Activated CD4-positive, CD25-positive, alpha-beta regulatory T cell treated with anti-CD3 and anti-CD28 coated beads, Interleukin-2, amount 50 U/mL, for 16 hours (primary cell): ENCODE measurements at regions not wholly inside any gene's neighbourhood (a gene's known extent, or its start where the extent isn't known, plus 50 kb on each side); places are given as distances from the start of the nearest gene placed in this dataset.
"Not testable (repeated sequence)": the region's sequence is repeated elsewhere in the genome, so short reads cannot be mapped to it uniquely, and the experiment has no call there.

Source experiments
- DNase-seq: peaks from one replicate; pipeline ENCODE4 v3.0.0-alpha.2; 2020; ENCODE audit warnings: low read depth, low spot score

DNA sequence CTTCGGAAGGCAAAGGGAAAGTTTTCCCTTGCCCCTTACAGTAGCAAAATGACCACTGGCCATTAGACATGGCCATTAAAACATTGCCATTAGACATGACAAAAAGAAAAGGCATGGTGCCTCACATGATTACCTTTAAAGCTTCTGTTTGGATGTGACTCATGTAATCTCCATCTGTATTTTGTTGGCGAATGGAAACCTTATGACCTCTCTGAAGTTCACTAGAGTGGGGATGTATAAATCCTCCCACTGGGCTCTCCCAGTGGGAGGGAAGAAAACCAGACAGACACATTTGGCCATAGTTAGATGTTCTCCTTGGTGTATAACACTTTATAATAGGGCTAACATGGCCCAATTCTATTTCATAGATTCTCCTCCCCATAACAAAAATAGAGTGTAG lies 152.6 kb downstream of the MAGEB17 start:
- DNase-seq, result no peak

DNA sequence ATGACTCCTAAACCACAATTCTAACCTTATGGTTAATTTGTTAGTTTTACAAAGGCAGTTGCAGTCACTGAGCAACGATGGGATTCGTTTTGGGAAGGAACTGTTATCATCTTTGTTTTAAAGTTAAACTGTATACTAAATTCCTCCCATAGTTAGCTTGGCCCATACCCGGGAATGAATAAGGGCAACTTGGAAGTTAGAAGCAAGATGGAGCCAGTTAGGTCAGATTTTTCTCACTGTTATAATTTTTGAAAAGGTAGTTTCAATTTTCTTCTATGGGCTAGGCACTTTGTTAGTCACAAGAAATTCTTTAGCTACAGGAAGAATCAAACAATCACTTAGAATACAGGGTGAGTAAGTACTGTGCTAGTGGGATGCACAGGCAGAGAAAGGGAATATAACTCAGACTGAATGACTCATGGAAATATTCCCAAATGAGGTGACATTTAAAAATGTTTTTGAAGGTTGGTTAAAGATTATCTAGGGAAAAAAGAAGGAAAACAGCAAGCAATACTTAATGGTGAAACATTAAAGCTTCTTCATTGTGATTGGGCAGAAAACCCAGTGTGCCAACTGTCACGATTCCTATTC lies 153.6 kb downstream of the MAGEB17 start:
- no peak for DNase-seq

DNA sequence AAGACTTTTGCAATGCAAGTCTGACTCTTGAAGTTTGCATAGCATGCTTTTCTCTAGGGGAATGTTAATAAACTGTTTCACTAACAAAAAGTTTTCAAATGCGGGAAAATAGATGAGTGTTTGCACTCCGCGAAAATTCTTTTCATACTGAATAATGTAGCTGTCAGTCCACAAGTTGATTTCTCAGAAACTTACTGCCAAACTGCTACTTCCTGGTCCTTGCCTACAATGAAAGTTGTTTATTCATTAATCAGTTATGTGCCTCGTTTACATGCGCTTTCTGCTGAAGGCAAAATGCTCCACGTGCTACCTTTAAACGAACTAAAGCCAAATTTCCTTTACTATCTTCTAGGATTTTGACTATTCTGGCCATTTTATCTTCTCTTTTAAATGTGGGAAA lies 166.2 kb downstream of the MAGEB17 start:
- no peak for DNase-seq

DNA sequence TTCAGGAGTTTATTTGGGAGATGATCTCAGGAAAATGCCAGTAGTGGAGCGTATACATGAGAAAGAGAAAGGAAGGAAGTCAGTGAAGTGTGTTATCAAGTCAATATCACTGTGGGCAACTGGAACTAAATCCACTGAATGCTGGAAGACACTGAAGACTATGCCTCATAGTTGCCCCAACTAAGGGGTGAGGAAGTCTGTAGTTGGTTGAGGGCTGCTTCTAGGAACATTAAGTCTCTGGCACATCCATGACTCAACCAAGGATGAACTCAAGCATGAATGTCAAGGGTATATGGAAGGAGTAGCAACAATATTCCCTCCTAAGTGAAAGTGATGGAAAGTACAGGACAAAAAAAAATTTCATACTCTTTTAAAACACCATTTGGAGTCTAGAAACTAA lies 167.9 kb downstream of the MAGEB17 start:
- no peak for DNase-seq

DNA sequence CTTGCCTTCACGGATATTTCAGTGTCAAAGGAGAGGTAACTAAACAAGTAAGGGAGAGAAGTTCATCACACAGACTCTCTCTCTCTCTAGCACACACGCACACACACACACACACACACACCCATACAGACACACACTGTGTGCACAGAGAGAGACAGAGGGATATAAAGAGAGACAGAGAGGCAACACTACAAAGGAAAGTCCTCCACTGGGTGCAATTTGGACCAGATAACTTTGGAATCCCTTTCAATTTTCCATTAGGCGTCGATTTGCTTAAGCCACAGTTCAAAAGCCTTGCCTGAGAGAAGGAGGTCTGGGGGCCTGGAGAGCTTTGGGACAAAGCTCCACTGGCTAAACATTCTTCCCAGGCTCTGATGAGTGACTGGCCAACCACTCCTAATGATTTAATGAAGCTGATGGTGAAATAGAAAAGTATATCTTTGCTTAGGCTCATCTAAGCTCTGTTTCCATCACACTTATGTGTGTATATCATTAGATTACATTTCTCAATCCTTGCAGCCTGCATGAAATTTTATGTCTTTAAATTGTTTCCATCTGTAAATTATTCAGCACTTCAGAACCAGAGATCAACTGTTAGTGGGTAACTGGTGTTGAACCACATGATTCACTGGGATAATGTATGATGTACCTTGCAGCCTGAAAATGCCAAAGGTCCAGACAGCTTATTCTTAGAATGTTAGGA lies 180.8 kb downstream of the MAGEB17 start:
- DNase-seq, result no peak

DNA sequence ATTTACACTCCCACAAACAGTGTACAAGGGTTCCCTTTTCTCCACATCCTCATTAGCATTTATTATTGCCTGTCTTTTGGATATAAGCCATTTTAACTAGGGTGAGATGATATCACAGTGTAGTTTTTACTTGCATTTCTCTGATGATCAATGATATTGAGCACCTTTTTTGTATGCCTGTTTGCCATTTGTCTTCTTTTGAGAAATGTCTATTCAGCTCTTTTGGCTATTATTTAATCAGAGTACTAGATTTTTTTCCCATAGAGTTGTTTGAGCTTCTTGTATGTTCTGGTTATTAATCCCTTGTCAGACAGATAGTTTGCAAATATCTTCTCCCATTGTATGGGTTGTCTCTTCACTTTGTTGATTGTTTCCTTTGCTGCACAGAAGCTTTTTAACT lies 190.6 kb downstream of the MAGEB17 start:
- no peak for DNase-seq

DNA sequence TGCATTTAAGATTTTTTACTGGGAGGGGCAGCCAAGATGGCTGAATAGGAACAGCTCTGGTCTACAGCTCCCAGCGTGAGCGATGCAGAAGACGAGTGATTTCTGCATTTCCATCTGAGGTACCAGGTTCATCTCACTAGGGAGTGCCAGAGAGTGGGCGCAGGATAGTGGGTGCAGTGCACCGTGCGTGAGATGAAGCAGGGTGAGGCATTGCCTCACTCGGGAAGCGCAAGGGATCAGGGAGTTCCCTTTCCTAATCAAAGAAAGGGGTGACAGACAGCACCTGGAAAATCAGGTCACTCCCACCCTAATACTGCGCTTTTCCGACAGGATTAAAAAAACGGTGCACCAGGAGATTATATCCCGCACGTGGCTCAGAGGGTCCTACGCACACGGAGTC lies 192.8 kb downstream of the MAGEB17 start:
- DNase-seq, result not testable (repeated sequence)

DNA sequence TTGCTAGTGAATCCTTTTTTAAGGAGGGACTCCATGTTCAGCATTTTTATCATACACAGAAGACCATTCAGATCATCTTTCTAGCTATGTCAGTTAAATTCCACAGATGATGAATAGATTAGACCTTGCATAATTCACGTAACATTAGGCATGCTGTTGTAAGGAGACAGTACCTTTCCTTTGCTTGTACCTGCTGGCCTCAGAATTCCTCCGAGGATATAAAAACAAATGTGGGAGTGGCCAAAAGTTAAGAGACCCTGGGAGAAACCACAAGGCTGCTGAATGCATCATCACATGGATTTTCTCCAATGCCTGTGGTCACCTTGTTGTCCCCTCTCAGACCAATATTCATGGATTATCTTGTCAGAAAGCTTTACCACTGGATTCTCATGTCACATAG lies 201.4 kb downstream of the MAGEB17 start:
- no peak for DNase-seq

DNA sequence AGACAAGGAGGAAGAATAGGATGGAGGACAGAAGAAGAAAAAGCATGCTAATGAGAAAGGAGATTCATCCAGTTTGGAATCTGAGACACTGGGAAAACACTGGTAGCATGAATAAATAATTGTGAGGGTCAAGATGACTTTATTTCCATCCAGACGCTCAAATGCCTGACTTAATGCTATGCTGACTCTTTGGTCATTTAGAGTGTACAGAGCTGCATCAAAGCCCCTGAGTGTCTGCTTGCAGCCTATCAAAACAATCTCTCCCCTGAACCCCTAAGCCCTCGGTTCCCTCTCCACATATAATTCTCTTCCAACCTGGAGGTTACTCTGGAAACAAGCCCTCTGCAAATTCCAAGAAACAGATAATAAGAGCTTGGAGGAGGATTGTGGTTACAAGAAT lies 208.8 kb downstream of the MAGEB17 start:
- no peak for DNase-seq

DNA sequence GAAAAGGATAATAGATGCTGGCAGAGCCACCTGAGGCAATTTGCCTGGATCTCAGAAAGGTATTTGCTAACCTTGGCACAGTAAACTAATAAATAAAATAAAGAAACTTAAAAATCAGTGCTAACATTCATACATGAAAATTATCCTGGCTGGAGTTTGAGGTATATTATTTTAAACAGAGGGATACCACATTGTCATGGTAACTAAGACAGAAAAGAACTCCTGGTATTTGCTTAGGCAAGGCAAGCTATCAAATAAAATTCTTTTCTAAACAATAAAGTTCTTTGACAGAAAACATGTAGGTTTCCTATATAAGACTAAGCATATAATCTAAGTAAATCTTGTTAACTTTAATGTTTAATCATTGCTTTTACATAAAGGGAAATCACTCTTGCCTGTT lies 218.8 kb downstream of the MAGEB17 start:
- DNase-seq, result no peak

DNA sequence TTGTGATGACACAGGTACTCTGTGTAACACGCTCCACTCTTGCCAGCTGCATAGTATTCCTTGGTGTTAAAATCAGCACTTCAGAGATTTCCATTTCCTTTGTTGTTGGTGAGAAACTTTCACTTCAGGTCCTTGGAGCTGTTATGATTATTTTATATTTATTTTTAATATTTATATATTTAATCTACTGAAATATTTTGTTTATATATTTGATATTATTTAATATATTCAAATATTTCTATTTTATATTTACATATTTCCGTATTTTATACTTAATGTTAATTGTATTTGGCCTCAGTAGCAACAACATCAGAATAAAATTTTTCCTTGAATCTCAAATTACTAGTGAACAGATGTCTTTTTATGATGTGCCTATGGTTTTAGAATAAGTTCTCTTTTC lies 225.3 kb downstream of the MAGEB17 start:
- DNase-seq, result no peak

DNA sequence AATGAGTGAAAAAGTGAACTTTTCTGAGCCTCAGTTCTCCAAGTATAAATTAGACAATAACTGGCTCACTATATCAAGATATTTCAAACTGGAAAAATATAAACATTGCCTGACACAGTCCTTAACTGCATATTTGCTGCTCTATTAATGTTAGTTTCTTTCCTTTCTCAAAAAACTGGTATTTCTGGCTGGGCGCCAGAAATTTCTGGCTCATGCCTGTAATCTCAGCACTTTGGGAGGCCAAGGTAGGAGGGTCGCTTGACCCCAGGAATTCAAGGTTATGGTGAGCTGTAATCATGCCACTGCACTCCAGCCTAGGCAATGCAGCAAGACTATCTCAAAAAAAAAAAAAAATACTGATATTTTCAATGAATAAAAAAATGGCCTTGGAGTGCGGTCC lies 227.0 kb downstream of the MAGEB17 start:
- DNase-seq, result no peak

DNA sequence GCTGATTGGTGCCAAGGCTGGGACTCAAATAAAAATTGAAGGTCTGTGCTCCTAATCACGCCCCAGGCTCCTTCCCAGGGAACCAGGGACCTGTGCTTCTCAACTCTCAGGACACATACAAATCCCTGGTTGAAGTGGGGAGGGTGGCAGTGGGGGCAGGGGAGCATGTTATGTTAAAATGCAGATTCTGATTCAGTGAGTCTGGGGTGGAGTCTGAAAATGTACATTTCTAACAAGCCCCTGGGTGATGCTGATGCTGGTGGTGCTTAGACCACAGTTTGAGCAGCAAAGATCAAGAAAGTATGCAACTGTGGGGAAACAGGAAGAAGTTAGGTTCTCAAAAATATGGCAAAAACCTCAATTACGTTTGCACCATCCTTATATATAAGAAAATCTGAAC lies 236.5 kb downstream of the MAGEB17 start:
- no peak for DNase-seq

DNA sequence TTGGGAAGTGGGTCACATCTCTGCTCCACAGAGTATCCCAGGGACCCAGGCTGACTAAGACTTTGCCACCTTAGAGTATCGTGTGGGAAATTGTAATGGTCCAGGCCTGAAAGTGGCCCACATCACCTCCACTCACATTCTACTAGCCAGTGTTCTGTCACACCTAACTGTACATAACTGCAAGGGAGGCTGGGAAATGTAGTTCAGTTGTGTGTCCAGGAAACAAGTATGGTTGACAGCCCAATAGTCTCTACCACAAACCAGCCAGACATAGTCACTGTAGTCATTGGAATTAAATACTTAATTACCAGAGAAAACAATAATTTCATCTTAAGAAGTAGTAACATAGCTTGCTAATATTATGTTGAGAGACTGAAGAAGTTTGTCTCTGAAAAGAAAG lies 233.4 kb upstream of the S100G start:
- DNase-seq, result no peak

DNA sequence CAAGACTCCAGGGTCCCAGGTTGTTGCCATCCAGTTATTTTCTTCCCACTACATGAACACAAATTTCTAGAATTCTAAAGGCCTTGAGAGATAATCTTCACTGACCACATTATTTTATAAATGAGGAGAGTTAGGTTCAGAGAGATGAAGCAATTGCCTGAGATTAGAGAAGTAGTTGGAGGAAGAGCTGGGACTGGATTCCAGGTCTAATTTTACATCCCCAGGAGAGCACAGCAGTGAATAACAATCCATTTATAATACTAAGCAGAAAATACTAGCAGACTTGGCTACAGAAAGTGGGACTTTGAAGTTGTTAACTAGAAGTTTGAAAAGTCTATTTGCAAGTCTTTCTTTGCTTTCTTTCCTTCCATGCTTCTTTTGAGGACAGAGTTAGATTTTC lies 231.3 kb upstream of the S100G start:
- no peak for DNase-seq

DNA sequence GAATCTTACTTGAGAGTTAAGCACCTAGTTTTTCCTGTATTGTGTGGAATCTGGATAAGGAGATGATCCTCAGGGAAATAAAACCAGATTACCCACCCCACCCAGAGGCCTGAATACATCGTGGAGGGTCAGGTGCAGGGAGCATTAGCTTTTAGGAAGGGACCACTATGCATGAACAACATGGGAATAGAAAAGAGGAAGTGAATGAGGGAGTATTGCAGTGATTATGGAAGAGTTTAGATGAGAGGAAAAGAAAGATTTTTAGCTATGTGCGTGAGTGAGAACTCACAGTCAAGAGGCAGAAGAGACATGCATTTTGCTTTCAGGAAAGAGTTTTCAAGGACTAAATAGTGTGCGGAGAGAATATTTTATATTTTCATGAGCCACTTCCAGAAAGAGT lies 222.3 kb upstream of the S100G start:
- no peak for DNase-seq

DNA sequence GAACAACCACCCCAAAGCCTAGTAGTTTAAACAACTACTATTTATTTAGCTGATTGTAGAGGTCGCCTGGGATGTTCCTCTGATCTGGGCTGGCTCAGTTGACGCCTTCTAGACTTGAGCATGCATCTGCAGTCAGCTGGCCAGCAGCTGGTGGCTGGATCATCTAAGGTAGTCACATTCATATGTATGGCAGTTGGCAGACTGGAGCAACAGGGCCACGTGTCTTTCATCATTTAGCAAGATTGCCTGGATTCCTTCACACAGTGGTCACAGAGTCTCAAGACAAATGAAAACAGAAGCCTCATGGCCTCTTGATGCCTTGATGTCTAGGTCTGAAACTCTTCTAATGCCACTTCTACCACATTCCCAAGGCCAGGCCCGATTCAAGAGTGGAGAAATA lies 220.6 kb upstream of the S100G start:
- no peak for DNase-seq

DNA sequence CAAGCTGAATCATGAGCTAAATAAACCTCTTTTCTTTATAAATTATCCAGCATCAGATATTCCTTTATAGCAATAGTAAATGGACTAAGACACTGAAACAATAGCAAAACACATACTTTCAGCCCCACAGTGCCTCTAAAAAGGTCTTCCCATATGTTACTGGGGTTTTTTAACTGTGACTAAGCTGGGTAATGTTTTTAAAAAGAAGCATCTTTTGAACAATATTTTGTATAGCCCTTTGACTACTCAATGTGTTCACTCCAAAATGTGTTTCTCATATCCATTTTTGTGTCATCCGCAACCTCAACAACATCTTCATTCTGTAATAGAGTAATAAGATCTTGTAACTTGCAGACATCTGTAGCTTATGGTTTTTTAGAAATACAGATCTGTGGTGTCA lies 218.7 kb upstream of the S100G start:
- DNase-seq, result no peak

DNA sequence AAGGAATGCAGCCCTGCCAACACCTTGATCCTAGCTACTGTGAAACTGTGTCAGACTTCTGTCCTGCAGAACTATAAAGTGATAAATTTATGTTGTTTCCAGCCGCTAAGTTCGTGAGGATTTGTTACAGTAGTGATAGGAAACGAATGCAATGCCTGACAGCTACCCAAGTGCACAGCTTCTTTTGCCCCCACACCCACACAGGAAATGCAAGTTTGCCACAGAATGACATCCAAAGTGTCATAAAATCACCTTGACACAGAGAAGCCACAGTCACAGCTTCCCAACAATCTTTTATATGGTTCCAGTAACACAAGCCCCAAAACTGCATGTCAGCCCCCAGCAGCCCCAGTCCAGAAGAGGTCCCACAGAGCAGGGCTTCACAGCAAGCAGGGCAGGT lies 216.9 kb upstream of the S100G start:
- DNase-seq, result no peak

DNA sequence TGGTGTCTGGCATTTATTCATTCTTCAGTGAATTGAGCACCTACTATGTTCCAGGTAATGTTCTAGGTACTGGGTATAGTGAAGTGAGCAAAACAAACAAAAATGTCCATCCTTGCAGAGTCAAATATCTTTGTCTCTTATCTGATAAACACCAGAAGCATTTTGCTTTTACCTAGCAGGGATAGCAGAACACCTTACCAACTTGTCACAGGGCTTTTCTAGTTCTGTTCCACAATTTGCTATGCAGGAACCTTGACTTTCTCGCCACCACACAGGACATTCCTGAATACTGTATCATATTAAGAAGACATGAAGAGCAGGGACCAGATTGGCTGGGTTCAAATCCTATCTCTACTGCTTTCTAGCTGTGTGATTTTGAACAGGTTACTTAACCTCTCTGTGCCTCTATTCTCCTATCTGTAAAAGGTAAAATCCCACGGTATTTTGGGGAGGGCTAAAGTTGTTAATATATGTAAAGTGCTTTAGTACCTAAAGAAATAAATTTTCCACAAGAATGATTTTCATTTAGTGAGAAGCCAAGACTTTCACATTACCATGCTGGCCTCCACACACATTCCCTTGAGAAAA lies 214.5 kb upstream of the S100G start:
- no peak for DNase-seq

DNA sequence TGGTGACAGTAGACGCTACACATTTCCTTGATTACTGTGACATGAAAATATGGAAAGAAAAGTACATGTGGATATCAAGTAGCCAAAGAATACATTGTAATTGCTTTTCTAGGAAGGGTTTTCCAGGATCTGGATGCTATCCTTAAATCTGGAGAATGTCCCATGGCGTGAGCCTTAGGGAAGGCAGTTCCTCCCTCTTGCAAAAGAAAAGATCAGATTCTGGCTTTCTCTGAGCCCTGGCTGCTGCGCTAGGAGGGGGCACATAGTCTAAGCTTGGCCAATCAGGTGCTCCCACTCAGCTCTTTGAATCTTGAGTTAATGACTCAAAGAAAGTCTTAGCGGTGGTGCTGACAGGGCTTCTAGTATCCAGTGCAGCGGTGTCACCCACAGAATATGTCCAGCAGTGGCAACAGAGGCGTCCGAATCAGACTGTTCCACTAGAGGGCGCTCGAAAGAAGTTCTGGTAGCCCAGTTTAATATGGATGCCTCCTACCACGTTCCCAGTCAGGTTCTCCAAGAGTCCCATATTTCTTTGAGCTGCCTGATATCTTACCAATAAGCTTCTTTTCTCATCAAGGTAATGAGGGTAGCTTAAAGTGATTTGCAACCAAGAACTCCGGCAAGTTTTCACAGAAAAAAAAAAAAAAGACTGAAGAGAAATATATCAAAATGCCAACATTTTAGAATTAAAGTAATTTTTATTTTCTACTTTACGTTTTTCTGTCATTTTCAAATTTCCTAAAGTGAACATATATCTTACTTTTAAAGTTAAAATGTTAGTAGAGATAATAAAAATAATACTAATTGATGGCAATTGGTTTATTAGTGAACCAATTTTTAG lies 213.4 kb upstream of the S100G start:
- DNase-seq, result peak; percentile 7

DNA sequence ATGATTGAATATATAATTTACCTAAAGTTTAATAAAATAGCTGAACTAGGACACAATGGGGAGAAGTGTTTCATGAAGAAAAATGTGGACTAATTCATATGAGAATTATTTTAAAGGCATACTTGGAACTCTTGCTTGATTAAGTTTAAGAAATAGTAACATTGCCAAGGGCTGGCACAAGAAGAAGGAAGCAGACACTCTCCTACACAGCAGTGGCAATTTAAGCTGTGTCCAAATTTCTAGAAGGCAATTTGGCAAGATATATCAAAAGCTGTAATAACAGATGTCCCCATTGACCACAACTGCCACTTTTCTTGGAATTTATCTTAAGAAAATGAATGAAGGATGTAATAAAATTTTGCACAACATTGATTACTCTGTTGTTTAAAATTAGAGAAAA lies 209.5 kb upstream of the S100G start:
- no peak for DNase-seq

DNA sequence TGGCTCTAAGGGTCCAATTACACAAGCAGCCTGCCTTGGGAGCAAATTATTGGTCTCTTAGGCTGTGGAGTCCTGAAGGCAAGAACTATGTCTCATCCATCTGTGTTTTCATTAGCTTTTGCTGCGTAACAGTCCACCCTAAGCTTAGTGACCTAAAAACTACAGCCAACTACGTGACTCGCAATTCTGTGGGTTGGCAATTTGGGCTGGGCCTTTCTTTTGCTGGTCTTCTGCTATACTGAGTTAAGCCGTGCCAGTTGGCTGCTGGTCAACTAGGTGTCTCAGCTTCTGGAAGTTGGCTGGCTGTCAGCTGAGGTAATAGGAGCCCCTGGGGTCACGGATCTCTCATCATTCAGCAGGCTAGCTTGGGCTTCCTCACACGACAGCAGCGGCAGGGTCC lies 205.6 kb upstream of the S100G start:
- no peak for DNase-seq
